GM19372 (cell line): ENCODE measurements at regions not wholly inside any gene's neighbourhood (a gene's known extent, or its start where the extent isn't known, plus 50 kb on each side); places are given as distances from the start of the nearest gene placed in this dataset.
"Not testable (repeated sequence)": the region's sequence is repeated elsewhere in the genome, so short reads cannot be mapped to it uniquely, and the experiment has no call there.

ENCODE experiments used
- ATAC-seq: cut with Tn5 transposase; IDR thresholded peaks from one replicate; pipeline ENCODE4 v1.9.1; 2021; ENCODE audit warnings: mild to moderate bottlenecking, low read depth, moderate library complexity; ENCODE audit not compliant: unreplicated experiment

GRCh38 chr6:80847973-80848372 lies 741.5 kb downstream of the BCKDHB start:
- ATAC-seq, result not testable (repeated sequence)

GRCh38 chr6:80832337-80832736 lies 725.9 kb downstream of the BCKDHB start:
- no peak for ATAC-seq

- ATAC-seq, result no peak
These were observed 686.9 kb downstream of the BCKDHB start for GRCh38 chr6:80793411-80793810.

GRCh38 chr6:80792151-80792550 lies 685.7 kb downstream of the BCKDHB start:
- no peak for ATAC-seq

- ATAC-seq, result no peak
These were observed 683.6 kb downstream of the BCKDHB start for GRCh38 chr6:80789912-80790570.

- not testable (repeated sequence) for ATAC-seq
These were observed 676.8 kb downstream of the BCKDHB start for GRCh38 chr6:80783271-80783670.

- no peak for ATAC-seq
These were observed 665.5 kb downstream of the BCKDHB start for GRCh38 chr6:80771941-80772340.

- no peak for ATAC-seq
These were observed 662.6 kb downstream of the BCKDHB start for GRCh38 chr6:80769106-80769505.

GRCh38 chr6:80767808-80768207 lies 661.3 kb downstream of the BCKDHB start:
- no peak for ATAC-seq

GRCh38 chr6:80744213-80744612 lies 637.7 kb downstream of the BCKDHB start:
- ATAC-seq, result no peak

- ATAC-seq, result no peak
These were observed 636.0 kb downstream of the BCKDHB start for GRCh38 chr6:80742481-80742880.

- ATAC-seq, result no peak
These were observed 627.2 kb downstream of the BCKDHB start for GRCh38 chr6:80733641-80734040.

- no peak for ATAC-seq
These were observed 622.4 kb downstream of the BCKDHB start for GRCh38 chr6:80728830-80729229.

GRCh38 chr6:80728101-80728750 lies 621.8 kb downstream of the BCKDHB start:
- no peak for ATAC-seq

GRCh38 chr6:80725156-80725930 lies 618.9 kb downstream of the BCKDHB start:
- ATAC-seq, result no peak

- no peak for ATAC-seq
These were observed 614.4 kb downstream of the BCKDHB start for GRCh38 chr6:80720824-80721223.

- ATAC-seq, result no peak
These were observed 608.0 kb downstream of the BCKDHB start for GRCh38 chr6:80714513-80714912.

GRCh38 chr6:80698459-80698858 lies 592.0 kb downstream of the BCKDHB start:
- ATAC-seq, result no peak

- ATAC-seq, result no peak
These were observed 589.8 kb downstream of the BCKDHB start for GRCh38 chr6:80696268-80696667.

- no peak for ATAC-seq
These were observed 584.2 kb downstream of the BCKDHB start for GRCh38 chr6:80690551-80691131.

- ATAC-seq, result no peak
These were observed 583.4 kb downstream of the BCKDHB start for GRCh38 chr6:80689716-80690395.
